ENCODE measurements at regions not wholly inside any gene's neighbourhood (a gene's known extent, or its start where the extent isn't known, plus 50 kb on each side); places are given as distances from the start of the nearest gene placed in this dataset.
"Not testable (repeated sequence)": the region's sequence is repeated elsewhere in the genome, so short reads cannot be mapped to it uniquely, and the experiment has no call there.

DNA sequence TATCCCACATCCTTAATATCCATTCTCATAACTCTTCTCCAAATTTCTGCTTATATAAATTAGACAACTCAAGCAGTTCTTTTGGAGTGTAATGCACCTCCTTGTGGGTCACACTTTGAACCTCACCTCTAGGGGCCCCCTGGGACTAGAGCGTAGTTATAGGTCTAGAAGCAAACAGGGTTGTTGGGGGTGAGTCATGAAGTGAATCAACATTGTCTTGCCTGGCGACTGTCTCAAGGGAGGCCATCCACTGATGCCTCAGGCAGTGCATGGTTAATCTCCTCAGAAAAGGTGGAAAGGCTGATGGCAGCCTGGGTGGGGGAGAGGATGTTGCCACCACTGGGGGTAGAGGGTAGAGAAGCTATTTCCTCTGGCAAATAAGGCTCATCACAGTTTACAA, 129.1 kb downstream of the TNFRSF21 start:
- no peak for DNase-seq (ENCODE audit: low read depth in 2 of 2)

- DNase-seq (ENCODE audit: low read depth in 2 of 2) = no peak
These were observed 130.4 kb downstream of the TNFRSF21 start for GRCh38 chr6:47179286-47179685.

- no peak for DNase-seq (ENCODE audit: low read depth in 2 of 2)
These were observed 133.5 kb upstream of the ADGRF1 start for GRCh38 chr6:47175656-47176055.

GRCh38 chr6:47174502-47175023, 132.4 kb upstream of the ADGRF1 start:
- no peak for DNase-seq (ENCODE audit: low read depth in 2 of 2)

DNA sequence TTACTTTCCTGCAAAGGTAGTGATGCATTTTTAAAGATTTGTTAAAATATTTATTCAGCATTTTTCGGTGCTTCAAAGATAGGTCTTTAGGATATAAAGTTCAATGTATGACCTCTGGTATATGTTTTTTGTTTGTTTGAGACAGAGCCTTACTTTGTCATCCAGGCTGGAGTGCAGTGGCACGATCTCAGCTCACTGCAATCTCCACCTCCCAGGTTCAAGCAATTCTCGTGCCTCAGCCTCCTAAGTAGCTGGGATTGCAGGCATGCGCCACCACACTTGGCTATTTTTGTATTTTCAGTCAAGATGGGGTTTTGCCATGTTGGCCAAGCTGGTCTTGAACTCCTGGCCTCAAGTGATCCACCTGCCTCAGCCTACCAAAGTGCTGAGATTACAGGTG, 131.9 kb upstream of the ADGRF1 start:
- DNase-seq (ENCODE audit: low read depth in 2 of 2) = not testable (repeated sequence)

- DNase-seq (ENCODE audit: low read depth in 2 of 2) = not testable (repeated sequence)
These were observed 131.0 kb upstream of the ADGRF1 start for GRCh38 chr6:47173145-47173544.

DNA sequence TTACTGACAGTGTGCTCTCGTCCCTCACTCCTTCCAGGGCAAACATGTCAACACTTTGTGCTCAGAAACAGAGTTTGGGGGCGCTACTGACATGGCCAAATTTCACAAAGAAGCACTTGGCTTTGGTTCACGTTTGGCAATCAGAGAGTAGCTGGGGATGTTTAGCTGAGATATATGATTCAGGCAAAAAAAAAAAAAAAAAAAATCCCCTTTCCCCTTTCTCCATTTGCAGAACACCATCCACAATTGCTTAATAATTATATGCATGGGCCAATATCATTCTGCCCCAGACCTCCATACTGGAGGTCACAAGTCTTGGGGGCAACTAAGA, 128.4 kb upstream of the ADGRF1 start:
- DNase-seq (ENCODE audit: low read depth in 2 of 2) = no peak

DNA sequence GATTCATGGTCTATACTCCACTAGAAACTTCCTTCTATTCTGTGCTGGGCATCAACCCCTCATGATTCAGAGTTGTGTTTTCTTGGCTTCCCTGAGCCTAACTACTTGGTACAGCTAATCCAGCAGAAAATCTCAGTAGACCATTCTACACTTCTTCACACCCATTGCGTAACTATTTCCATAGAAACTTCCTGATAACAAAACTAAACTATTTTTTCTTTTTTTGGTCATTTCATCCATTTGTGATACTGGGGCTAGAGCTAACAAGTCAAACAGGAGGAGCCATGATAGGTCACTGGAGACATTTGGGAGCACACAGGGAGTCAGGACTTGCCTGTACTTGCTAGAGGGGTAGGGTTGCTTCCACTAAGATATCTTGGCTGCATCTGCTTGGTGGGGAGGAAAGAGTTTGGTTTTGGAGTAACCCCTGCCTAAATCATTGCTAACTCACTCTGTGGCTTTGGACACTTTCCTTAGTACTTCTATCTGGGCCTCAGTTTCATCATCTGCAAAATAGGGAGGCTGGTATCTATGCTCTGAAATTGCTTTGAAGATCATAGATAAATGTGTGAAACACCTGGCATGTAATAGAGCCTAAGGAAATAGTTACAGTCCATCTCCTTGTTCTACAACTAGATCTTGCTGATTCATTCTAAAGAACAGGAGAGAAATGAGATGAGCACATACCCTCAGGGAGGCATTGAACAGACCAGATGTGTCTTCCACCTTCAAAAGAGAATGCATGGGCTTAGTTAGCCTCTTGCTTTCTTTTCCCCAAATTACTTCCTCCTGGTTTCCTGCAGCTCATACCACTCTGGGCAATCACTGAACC, 127.9 kb upstream of the ADGRF1 start:
- DNase-seq (ENCODE audit: low read depth in 2 of 2) = no peak

GRCh38 chr6:47168180-47168579, 126.0 kb upstream of the ADGRF1 start:
- DNase-seq (ENCODE audit: low read depth in 2 of 2) = no peak

DNA sequence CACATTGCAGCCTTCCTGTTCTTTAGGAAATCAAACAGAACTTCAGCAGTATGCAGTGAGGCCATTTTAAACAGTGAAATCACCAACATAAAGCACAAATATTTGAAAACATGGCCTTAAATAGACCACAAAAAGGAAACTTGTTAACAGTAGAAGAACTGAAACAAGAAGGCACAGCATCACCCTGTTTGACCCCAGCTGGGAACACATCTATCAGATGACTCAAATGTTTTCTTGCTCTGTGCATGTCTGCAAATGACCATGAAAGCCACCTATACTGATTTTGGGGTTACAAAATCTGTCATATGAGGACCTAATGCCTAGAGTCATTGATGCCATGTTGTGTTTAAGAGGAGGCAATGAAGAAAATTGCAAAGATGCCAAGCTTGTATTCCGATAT, 123.8 kb upstream of the ADGRF1 start:
- no peak for DNase-seq (ENCODE audit: low read depth in 2 of 2)

DNA sequence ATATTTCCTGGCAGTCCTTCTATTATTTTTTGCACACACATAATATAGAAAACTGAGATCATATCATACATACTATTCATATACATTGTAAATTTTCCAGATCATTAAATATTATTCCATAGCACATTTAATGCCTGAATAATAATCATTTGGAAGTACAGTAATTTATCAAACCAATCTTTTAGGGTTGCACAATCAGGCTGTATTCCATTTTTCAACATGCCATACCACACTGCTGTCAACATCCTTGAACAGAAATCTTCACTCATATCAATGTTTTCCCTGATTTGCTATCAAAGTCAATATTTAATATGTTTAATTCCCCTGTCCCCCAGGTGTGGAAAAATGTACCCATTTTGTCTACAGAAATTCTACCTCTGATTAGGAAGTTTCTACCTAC, 122.7 kb upstream of the ADGRF1 start:
- DNase-seq (ENCODE audit: low read depth in 2 of 2) = no peak

- no peak for DNase-seq (ENCODE audit: low read depth in 2 of 2)
These were observed 121.4 kb upstream of the ADGRF1 start for GRCh38 chr6:47163536-47163935.

DNA sequence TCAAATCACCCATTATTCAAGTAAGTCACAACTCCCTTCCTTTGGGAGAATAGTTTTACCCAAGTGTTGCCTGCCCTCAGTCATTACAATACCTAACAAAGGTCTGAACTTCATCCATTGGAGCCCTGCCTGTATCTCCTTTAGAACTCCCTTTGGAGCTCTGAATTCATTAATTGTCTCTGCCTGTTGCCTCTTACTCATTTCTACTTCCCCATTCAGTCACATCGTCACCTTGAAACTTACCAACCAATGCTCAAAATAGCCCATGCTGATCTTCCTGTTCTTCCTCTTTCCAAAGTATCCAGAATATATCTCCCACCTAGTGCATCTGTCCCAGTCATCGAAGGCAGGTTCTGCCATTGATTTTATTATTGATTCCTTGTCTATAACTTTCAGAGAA, 120.7 kb upstream of the ADGRF1 start:
- no peak for DNase-seq (ENCODE audit: low read depth in 2 of 2)

- DNase-seq (ENCODE audit: low read depth in 2 of 2) = no peak
These were observed 120.1 kb upstream of the ADGRF1 start for GRCh38 chr6:47162231-47162630.

DNA sequence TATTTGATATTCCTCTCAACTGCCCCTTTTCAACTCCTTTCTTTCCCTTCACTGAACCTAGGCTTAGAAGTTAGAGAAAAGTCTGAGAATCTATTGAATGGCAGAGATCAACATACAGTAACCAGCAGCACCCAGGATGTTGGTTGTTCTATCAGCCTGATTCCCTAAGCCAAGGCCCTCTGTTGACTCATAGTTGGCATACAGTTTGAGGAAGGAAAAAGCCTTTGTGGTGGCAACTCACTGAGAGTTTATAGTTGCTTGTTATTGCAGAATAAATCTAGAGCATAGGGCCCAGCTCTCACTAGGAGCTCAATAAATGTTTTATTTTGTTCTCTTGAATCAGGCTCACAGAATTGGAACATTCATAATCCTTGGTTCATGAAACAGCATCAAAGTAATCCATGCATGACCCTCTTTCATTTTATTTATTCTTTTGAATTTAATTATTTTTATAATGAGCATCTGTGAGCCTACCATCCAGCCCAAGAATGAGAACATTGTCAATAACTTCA, 119.1 kb upstream of the ADGRF1 start:
- no peak for DNase-seq (ENCODE audit: low read depth in 2 of 2)

GRCh38 chr6:47160702-47161101, 118.6 kb upstream of the ADGRF1 start:
- no peak for DNase-seq (ENCODE audit: low read depth in 2 of 2)

- no peak for DNase-seq (ENCODE audit: low read depth in 2 of 2)
These were observed 117.6 kb upstream of the ADGRF1 start for GRCh38 chr6:47159763-47160162.

- no peak for DNase-seq (ENCODE audit: low read depth in 2 of 2)
These were observed 115.6 kb upstream of the ADGRF1 start for GRCh38 chr6:47157653-47158219.

DNA sequence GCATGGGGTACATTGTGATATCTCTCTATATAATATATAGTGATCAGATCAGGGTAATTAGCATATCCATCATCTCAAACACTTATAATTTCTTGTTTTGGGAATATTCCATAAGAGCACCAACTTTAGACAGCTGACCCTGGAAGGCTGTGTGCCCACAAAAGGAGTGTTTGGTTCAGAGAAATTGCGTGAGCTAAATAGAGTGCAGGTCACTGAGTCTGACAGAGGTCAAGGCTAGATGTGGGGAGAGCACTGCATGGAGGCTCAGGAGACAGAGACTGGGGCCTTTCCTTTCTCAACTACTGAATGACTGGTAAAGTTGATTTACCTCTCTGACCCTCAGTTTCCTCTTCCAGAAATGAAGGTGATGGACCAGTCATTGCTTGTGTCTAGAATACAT, 114.9 kb upstream of the ADGRF1 start:
- no peak for DNase-seq (ENCODE audit: low read depth in 2 of 2)

DNA sequence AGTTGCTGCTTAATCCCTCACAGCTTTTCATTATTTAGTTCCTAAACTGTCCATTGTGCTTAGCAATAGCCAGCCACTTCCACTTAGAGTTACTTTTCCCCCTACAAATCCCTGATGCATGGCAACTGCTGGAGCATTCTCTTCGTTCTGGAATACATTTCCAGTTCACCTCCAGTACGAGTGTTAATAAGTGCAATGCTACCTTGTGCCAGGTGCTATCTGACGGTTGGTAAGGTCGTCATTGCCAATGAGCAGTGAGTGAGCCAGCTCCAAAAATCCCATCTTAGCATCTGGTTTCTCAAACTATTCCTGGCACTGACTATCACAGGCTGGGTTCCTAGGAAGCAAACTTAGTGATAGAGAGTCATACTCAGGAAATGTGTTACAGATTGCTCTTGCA, 114.1 kb upstream of the ADGRF1 start:
- DNase-seq (ENCODE audit: low read depth in 2 of 2) = no peak

- no peak for DNase-seq (ENCODE audit: low read depth in 2 of 2)
These were observed 111.2 kb upstream of the ADGRF1 start for GRCh38 chr6:47153404-47153755.

- DNase-seq (ENCODE audit: low read depth in 2 of 2) = no peak
These were observed 110.7 kb upstream of the ADGRF1 start for GRCh38 chr6:47152666-47153403.

Data from stimulated activated CD8-positive, alpha-beta memory T cell treated with anti-CD3 and anti-CD28 coated beads, Interleukin-15, amount 100 ng/mL, for 48 hours (primary cell).